Muscle of arm (tissue), 1 donor: ENCODE measurements at regions not wholly inside any gene's neighbourhood (a gene's known extent, or its start where the extent isn't known, plus 50 kb on each side); places are given as distances from the start of the nearest gene placed in this dataset.

Source experiments
- DNase-seq: peaks from one replicate; pipeline ENCODE4 v3.0.0-alpha.2; 2013

GRCh38 chr7:116083796-116084195 is 53.2 kb upstream of the TFEC start:
- DNase-seq: no peak

- no peak for DNase-seq
Observed at GRCh38 chr7:116086547-116087045, 56.0 kb upstream of the TFEC start.

- DNase-seq: no peak
Observed at GRCh38 chr7:116087291-116087690, 56.7 kb upstream of the TFEC start.

- DNase-seq: no peak
Observed at GRCh38 chr7:116087984-116088383, 57.4 kb upstream of the TFEC start.

GRCh38 chr7:116089293-116089692 is 58.7 kb upstream of the TFEC start:
- no peak for DNase-seq

- no peak for DNase-seq
Observed at GRCh38 chr7:116093516-116094301, 63.1 kb upstream of the TFEC start.

- no peak for DNase-seq
Observed at GRCh38 chr7:116095396-116095795, 64.8 kb upstream of the TFEC start.

- DNase-seq: no peak
Observed at GRCh38 chr7:116097365-116098009, 66.9 kb upstream of the TFEC start.

- DNase-seq: no peak
Observed at GRCh38 chr7:116098175-116098574, 67.6 kb upstream of the TFEC start.

GRCh38 chr7:116100626-116101025 is 70.1 kb upstream of the TFEC start:
- DNase-seq: no peak

- DNase-seq: no peak
Observed at GRCh38 chr7:116101704-116102103, 71.1 kb upstream of the TFEC start.

GRCh38 chr7:116111475-116111874 is 80.9 kb upstream of the TFEC start:
- no peak for DNase-seq

- no peak for DNase-seq
Observed at GRCh38 chr7:116113310-116113709, 82.7 kb upstream of the TFEC start.

GRCh38 chr7:116120839-116121238 is 89.5 kb upstream of the TES start:
- no peak for DNase-seq

- DNase-seq: peak; percentile 31
Observed at GRCh38 chr7:116122972-116123595, 87.3 kb upstream of the TES start.

- no peak for DNase-seq
Observed at GRCh38 chr7:116128139-116128538, 82.2 kb upstream of the TES start.

GRCh38 chr7:116135306-116135705 is 75.0 kb upstream of the TES start:
- no peak for DNase-seq

- peak; percentile 52 for DNase-seq
Observed at GRCh38 chr7:116138202-116138801, 72.0 kb upstream of the TES start.

GRCh38 chr7:116139007-116139406 is 71.3 kb upstream of the TES start:
- DNase-seq: no peak

GRCh38 chr7:116139807-116140206 is 70.5 kb upstream of the TES start:
- DNase-seq: no peak

GRCh38 chr7:116142374-116142773 is 68.0 kb upstream of the TES start:
- DNase-seq: no peak

GRCh38 chr7:116142850-116143249 is 67.5 kb upstream of the TES start:
- DNase-seq: no peak
